Esophagus muscularis mucosa (tissue), 4 donors: ENCODE measurements at regions not wholly inside any gene's neighbourhood (a gene's known extent, or its start where the extent isn't known, plus 50 kb on each side); places are given as distances from the start of the nearest gene placed in this dataset.

Source experiments
- DNase-seq: peaks from one replicate; pipeline ENCODE4 v3.0.0-alpha.2; 2017; ENCODE audit errors: extremely low spot score
- H3K27ac ChIP-seq, 4 donors: fragments of 200-600 bp; sonication (generic); replicated peaks in 1 of 4; 1 replicate in 3 of 4; 2 replicates in 1 of 4; pipeline ENCODE4 v1.5.1; 2016 to 2019; ENCODE audit warnings: mild to moderate bottlenecking in 1 of 4
- H3K27me3 ChIP-seq, 4 donors: fragments of 200-600 bp; sonication (generic); one replicate each; pipeline versions ENCODE4 v1.5.1 to v1.6.0; 2016 to 2019
- H3K36me3 ChIP-seq, 4 donors: fragments of 200-600 bp; sonication (generic); one replicate each; pipeline ENCODE4 v1.5.1; 2016 to 2019
- H3K4me1 ChIP-seq, 4 donors: fragments of 200-600 bp; sonication (generic); one replicate each; pipeline ENCODE4 v1.5.1; 2016 to 2019
- H3K4me3 ChIP-seq, 4 donors: fragments of 200-600 bp; sonication (generic); 1 replicate in 2 of 4; 2 replicates in 2 of 4; pipeline ENCODE4 v1.5.1; 2016 to 2019; ENCODE audit warnings: mild to moderate bottlenecking in 4 of 4, moderate library complexity in 1 of 4
- H3K9me3 ChIP-seq, 4 donors: fragments of 200-600 bp; sonication (generic); 1 replicate in 3 of 4; 2 replicates in 1 of 4; pipeline ENCODE4 v1.5.1; 2016 to 2019
- EP300 ChIP-seq: sonication (generic); formaldehyde crosslinking; IDR thresholded peaks from one replicate; pipeline ENCODE4 v1.6.1; 2017; ENCODE audit warnings: antibody characterized with exemption
- POLR2A ChIP-seq: fragments of 450-650 bp; IDR thresholded peaks from one replicate; pipeline ENCODE4 v1.6.1; 2017; ENCODE audit warnings: antibody characterized with exemption, moderate library complexity, mild to moderate bottlenecking, low read depth
- POLR2AphosphoS5 ChIP-seq, 2 donors: sonication (generic); formaldehyde crosslinking; IDR thresholded peaks; one replicate each; pipeline ENCODE4 v1.6.1; 2017; ENCODE audit warnings: antibody characterized with exemption in 2 of 2
- WGBS: methylation state at CpG from one replicate; pipeline ENCODE4 v1.1.5; 2018; 5-methylcytosine and 5-hydroxymethylcytosine counted together
- intact Hi-C: fragments of 100-400 bp; cut with DNase I; formaldehyde crosslinking; loops from one replicate; pipeline ENCODE4 v1.15.1; 2023
- TF ChIP-seq, protein P1 (sequence below), 3 experiments: fragments of 200-600 bp in 2 of 3; fragments of 450-650 bp in 1 of 3; sonication (generic) in 2 of 3; IDR thresholded peaks; one replicate each; pipeline ENCODE4 v1.5.1; 2017 to 2019; ENCODE audit warnings: antibody characterized with exemption in 3 of 3, mild to moderate bottlenecking in 2 of 3, moderate library complexity in 1 of 3

DNA sequence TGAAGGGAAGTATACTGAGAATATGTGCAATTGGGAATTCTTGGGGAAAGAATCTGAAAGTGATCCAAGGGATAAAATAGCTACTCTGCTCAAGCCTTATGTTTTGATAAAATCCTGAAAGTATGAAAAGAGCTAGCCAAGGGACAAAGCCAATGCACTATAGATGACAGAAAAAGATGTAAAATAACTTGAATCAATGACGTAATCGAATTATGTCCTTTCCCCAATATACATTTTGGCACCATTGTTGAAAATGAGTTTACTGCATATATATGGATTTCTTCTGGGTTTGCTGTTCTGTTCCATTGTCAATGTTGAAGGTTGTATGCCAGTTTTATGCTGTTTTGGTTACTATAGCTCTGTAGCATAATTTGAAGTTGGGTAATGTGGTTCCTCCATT is 407.3 kb downstream of the DCAF12L2 start:
- Histone ChIP-seq H3K27me3 (no peaks in the 10 kb centered on the region), H3K27ac (no peak overlapping the region), H3K4me3 (no peak overlapping the region), H3K36me3 (no peaks in the 10 kb centered on the region), H3K9me3 (peaks cover 0 to 2% (median 0%) of the 10 kb centered on the region in 4 donors), H3K4me1 (no peaks in the 10 kb centered on the region)
- 78% methylated on average over 2 of the region's 2 CpGs for WGBS
- no peak for DNase-seq
- intact Hi-C loops: no loop called here
- no peak for TF ChIP-seq EP300
- TF ChIP-seq, protein P1, sequence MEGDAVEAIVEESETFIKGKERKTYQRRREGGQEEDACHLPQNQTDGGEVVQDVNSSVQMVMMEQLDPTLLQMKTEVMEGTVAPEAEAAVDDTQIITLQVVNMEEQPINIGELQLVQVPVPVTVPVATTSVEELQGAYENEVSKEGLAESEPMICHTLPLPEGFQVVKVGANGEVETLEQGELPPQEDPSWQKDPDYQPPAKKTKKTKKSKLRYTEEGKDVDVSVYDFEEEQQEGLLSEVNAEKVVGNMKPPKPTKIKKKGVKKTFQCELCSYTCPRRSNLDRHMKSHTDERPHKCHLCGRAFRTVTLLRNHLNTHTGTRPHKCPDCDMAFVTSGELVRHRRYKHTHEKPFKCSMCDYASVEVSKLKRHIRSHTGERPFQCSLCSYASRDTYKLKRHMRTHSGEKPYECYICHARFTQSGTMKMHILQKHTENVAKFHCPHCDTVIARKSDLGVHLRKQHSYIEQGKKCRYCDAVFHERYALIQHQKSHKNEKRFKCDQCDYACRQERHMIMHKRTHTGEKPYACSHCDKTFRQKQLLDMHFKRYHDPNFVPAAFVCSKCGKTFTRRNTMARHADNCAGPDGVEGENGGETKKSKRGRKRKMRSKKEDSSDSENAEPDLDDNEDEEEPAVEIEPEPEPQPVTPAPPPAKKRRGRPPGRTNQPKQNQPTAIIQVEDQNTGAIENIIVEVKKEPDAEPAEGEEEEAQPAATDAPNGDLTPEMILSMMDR (IDR thresholded peaks at IDR 0.05): no peak
- no peak for TF ChIP-seq POLR2AphosphoS5 (IDR thresholded peaks at IDR 0.05)
- TF ChIP-seq POLR2A: no peak

DNA sequence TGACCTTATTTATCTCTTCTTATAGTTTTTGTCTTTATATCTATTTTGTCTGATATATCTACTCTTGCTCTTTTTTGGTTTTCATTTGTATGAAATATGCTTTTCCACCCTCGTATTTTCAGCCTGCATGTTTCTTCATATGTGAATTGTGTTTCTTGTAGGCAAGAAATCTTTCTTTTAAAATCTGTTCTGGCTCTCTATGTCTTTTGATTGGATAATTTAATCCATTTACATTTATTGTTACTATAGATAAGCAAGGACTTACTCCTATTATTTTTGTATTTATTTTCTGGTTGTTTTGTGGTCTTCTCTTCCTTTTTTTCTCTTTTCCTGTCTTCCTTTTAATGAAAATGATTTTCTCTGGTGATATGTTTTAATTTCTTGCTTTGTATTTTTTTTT is 403.1 kb downstream of the DCAF12L2 start:
- no peaks in the 10 kb centered on the region for H3K4me1 ChIP-seq
- H3K36me3 ChIP-seq: no peaks in the 10 kb centered on the region
- peaks cover 0 to 2% (median 0%) of the 10 kb centered on the region in 4 donors for H3K9me3 ChIP-seq
- no peak overlapping the region for H3K4me3 ChIP-seq
- no peak overlapping the region for H3K27ac ChIP-seq
- no peaks in the 10 kb centered on the region for H3K27me3 ChIP-seq
- WGBS: 46% methylated on average over 1 of the region's 1 CpG
- DNase-seq: no peak
- intact Hi-C loops: no loop called here
- no peak for TF ChIP-seq EP300
- no peak for TF ChIP-seq POLR2A
- TF ChIP-seq, protein P1 (IDR thresholded peaks at IDR 0.05): no peak
- TF ChIP-seq POLR2AphosphoS5 (IDR thresholded peaks at IDR 0.05): no peak

DNA sequence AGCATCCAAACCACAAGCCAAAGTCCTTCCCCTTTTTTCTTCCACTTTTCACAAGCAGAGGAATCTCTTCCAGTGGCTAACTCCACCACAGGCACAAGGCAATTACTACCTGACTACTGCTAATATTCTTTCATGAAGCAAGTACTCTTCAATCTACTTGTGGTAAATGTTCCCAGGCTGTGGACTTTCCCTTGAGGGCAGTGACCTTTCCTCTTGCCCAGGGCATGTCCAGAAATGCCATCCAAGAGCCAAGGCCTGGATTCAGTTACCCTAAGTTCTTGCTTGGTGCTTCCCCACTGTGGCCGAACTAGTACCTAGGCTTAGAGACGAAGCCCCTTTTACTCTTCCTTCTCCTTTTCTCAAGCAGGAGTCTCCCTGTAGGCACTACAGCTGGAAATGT is 400.7 kb downstream of the DCAF12L2 start:
- Histone ChIP-seq H3K9me3 (peaks cover 0 to 2% (median 0%) of the 10 kb centered on the region in 4 donors), H3K4me1 (no peaks in the 10 kb centered on the region), H3K36me3 (no peaks in the 10 kb centered on the region), H3K27ac (no peak overlapping the region), H3K4me3 (no peak overlapping the region), H3K27me3 (no peaks in the 10 kb centered on the region)
- no peak for DNase-seq
- WGBS: 72% methylated on average over 2 of the region's 2 CpGs
- TF ChIP-seq, protein P1 (IDR thresholded peaks at IDR 0.05): no peak
- TF ChIP-seq POLR2A (no peak), POLR2AphosphoS5 (IDR thresholded peaks at IDR 0.05) (no peak), EP300 (no peak)
- intact Hi-C loops: no loop called here

DNA sequence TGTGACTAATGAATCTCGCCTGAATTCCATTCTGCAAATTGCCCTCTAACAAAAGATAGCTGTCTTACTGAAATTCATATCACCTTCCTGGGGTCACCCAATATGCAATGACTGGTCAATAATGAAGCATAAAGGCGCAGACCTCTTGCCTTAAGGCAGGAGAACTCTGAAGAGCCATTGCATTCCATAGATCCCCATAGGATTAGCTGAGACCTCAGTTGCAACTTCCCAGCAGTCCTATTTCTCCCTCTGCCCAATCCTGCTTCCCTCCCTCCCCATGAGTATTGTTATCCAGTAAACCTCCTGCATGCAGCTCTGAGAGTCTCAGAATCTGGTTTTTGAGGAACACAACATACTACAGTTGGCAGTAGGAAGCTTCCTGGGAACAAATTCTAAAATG is 396.5 kb downstream of the DCAF12L2 start:
- WGBS: 68% methylated on average over 2 of the region's 2 CpGs
- TF ChIP-seq, protein P1 (IDR thresholded peaks at IDR 0.05): no peak
- TF ChIP-seq EP300: no peak
- no peak for TF ChIP-seq POLR2AphosphoS5 (IDR thresholded peaks at IDR 0.05)
- TF ChIP-seq POLR2A: no peak
- no peaks in the 10 kb centered on the region for H3K36me3 ChIP-seq
- DNase-seq: no peak
- H3K27me3 ChIP-seq: no peaks in the 10 kb centered on the region
- no peak overlapping the region for H3K27ac ChIP-seq
- no peaks in the 10 kb centered on the region for H3K9me3 ChIP-seq
- H3K4me3 ChIP-seq: no peak overlapping the region
- intact Hi-C loops: no loop called here
- H3K4me1 ChIP-seq: no peaks in the 10 kb centered on the region

DNA sequence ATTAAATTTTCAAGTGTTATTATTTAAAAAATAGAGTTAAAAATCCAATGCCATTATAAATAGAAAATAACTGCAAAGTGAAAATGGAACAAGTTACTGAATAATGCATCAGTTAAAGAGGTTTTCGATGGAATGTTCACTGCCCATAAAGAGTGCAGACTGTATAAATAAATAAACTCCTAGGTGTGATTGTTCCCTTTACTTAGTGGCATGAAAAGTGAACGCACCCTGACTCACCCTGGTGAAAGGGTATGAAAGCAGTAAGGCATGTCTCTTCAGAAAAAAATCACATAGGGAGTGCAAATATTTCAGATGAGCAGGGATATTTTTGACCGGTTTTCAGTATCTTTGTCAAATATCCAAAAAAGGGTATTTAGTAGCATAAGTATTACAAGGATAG is 387.8 kb downstream of the DCAF12L2 start:
- Histone ChIP-seq H3K27ac (no peak overlapping the region), H3K4me3 (no peak overlapping the region), H3K27me3 (no peaks in the 10 kb centered on the region), H3K36me3 (no peaks in the 10 kb centered on the region), H3K9me3 (no peaks in the 10 kb centered on the region), H3K4me1 (no peaks in the 10 kb centered on the region)
- no peak for DNase-seq
- WGBS: 70% methylated on average over 3 of the region's 3 CpGs
- intact Hi-C loops: no loop called here
- TF ChIP-seq POLR2AphosphoS5 (IDR thresholded peaks at IDR 0.05) (no peak), POLR2A (no peak), EP300 (no peak)
- TF ChIP-seq, protein P1 (IDR thresholded peaks at IDR 0.05): no peak
